Astrocyte of the cerebellum (primary cell): ENCODE measurements at regions not wholly inside any gene's neighbourhood (a gene's known extent, or its start where the extent isn't known, plus 50 kb on each side); places are given as distances from the start of the nearest gene placed in this dataset.

Source experiments
- DNase-seq: peaks from one replicate; pipeline ENCODE4 v3.0.0-alpha.2; 2011; ENCODE audit warnings: low read depth
- H3K4me3 ChIP-seq: 2 replicates; pipeline ENCODE4 v1.5.1; 2011; ENCODE audit warnings: mild to moderate bottlenecking, low read depth, low read length, moderate library complexity
- CTCF ChIP-seq: IDR thresholded peaks from 2 replicates; pipeline ENCODE4 v1.5.1; 2012; ENCODE audit warnings: low read length, low read depth, moderate library complexity, mild to moderate bottlenecking; ENCODE audit errors: missing control alignments
- in situ Hi-C: cut with HindIII; loops from 2 replicates; pipeline ENCODE4 v1.10.0; 2017; ENCODE audit warnings: low sequenced_read_pairs

- in situ Hi-C loops, result no loop called here
- no peak overlapping the region for H3K4me3 ChIP-seq
- no peak for TF ChIP-seq CTCF
- no peak for DNase-seq
Measured at GRCh38 chr11:80196932-80197554, 756.2 kb upstream of the TENM4 start.

- H3K4me3 ChIP-seq, result no peak overlapping the region
- no peak for TF ChIP-seq CTCF
- in situ Hi-C loops, result no loop called here
- no peak for DNase-seq
Measured at GRCh38 chr11:80196041-80196440, 755.2 kb upstream of the TENM4 start.

- no peak for DNase-seq
- H3K4me3 ChIP-seq, result no peak overlapping the region
- in situ Hi-C loops, result no loop called here
- TF ChIP-seq CTCF, result no peak
Measured at GRCh38 chr11:80194625-80195024, 753.8 kb upstream of the TENM4 start.

- no peak overlapping the region for H3K4me3 ChIP-seq
- DNase-seq, result no peak
- no peak for TF ChIP-seq CTCF
- in situ Hi-C loops, result no loop called here
Measured at GRCh38 chr11:80194016-80194415, 753.2 kb upstream of the TENM4 start.

- no peak overlapping the region for H3K4me3 ChIP-seq
- no peak for TF ChIP-seq CTCF
- no peak for DNase-seq
- in situ Hi-C loops, result no loop called here
Measured at GRCh38 chr11:80188076-80188627, 747.3 kb upstream of the TENM4 start.

GRCh38 chr11:80186692-80187091 is 745.9 kb upstream of the TENM4 start:
- H3K4me3 ChIP-seq, result no peak overlapping the region
- TF ChIP-seq CTCF, result no peak
- no peak for DNase-seq
- in situ Hi-C loops, result no loop called here
